ENCODE measurements at regions not wholly inside any gene's neighbourhood (a gene's known extent, or its start where the extent isn't known, plus 50 kb on each side); places are given as distances from the start of the nearest gene placed in this dataset.

DNA sequence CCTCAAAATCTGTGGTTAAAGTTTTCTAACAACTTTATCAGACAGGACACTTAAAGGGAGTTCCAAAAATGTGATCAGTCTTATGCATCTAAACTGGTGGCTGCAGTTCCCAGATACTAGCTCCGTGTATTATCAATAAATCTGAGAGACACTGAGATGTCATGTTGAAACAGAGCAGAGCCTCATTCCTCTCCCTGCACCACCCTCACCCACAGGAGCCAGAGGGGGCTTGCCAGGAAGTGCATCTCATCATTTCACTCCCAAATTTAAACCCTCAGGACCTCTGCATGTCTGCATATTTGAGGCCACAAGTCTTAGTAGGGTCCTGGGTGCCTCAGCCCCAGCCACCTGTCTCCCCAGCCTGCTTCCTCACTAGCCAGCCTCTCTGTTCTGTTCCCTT lies 167.4 kb upstream of the NTM start:
- no peak overlapping the region for H2AFZ ChIP-seq (ENCODE audit: low read depth)
- H3K9ac ChIP-seq, result no peak overlapping the region

DNA sequence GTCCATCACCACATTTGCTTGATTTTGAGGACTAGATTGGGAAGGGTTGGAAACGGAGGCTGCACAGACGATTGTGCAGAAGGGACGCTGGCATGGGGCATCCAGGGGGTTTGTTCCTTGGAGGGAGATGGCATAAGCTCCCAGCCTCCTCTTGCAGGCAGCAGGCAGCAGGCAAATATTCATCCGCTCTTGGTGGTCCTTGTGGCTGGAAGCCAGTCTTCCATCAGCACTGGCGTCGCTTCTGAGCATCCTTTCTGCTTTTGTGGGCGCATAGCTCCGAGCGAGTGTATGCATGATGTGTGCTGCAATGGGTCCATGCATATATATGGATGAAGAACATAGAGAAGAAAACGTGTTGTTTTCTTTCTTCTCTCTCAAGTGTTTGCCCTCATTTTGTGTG lies 166.1 kb upstream of the NTM start:
- H3K4me2 ChIP-seq, result no peak overlapping the region
- H3K9ac ChIP-seq, result no peak overlapping the region
- H3K79me2 ChIP-seq (ENCODE audit: insufficient read depth, low read depth), result no peaks in the 10 kb centered on the region
- H4K20me1 ChIP-seq (ENCODE audit: insufficient read depth), result no peaks in the 10 kb centered on the region
- H3K4me3 ChIP-seq (IDR thresholded peaks at IDR 0.05; ENCODE audit: insufficient read depth, low read depth, low read length), result no peak overlapping the region
- no peak overlapping the region for H2AFZ ChIP-seq (ENCODE audit: low read depth)
- no peaks in the 10 kb centered on the region for H3K4me1 ChIP-seq (ENCODE audit: low read depth, poor library complexity, severe bottlenecking)
- H3K27ac ChIP-seq, result no peak overlapping the region
- TF ChIP-seq, protein P1, sequence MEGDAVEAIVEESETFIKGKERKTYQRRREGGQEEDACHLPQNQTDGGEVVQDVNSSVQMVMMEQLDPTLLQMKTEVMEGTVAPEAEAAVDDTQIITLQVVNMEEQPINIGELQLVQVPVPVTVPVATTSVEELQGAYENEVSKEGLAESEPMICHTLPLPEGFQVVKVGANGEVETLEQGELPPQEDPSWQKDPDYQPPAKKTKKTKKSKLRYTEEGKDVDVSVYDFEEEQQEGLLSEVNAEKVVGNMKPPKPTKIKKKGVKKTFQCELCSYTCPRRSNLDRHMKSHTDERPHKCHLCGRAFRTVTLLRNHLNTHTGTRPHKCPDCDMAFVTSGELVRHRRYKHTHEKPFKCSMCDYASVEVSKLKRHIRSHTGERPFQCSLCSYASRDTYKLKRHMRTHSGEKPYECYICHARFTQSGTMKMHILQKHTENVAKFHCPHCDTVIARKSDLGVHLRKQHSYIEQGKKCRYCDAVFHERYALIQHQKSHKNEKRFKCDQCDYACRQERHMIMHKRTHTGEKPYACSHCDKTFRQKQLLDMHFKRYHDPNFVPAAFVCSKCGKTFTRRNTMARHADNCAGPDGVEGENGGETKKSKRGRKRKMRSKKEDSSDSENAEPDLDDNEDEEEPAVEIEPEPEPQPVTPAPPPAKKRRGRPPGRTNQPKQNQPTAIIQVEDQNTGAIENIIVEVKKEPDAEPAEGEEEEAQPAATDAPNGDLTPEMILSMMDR (conservative IDR thresholded peaks at IDR 0.05; ENCODE audit: low read depth, low read length), result no peak
- H3K36me3 ChIP-seq (ENCODE audit: insufficient read depth), result no peaks in the 10 kb centered on the region
- no peaks in the 10 kb centered on the region for H3K27me3 ChIP-seq (ENCODE audit: insufficient read depth, low read depth)

More for the DNA sequence above, 167.4 kb upstream of the NTM start:
- H4K20me1 ChIP-seq (ENCODE audit: insufficient read depth), result no peaks in the 10 kb centered on the region
- no peak overlapping the region for H3K4me2 ChIP-seq
- no peak overlapping the region for H3K4me3 ChIP-seq (IDR thresholded peaks at IDR 0.05; ENCODE audit: insufficient read depth, low read depth, low read length)
- H3K27ac ChIP-seq, result no peak overlapping the region
- no peaks in the 10 kb centered on the region for H3K36me3 ChIP-seq (ENCODE audit: insufficient read depth)
- no peaks in the 10 kb centered on the region for H3K4me1 ChIP-seq (ENCODE audit: low read depth, poor library complexity, severe bottlenecking)
- no peaks in the 10 kb centered on the region for H3K27me3 ChIP-seq (ENCODE audit: insufficient read depth, low read depth)
- H3K79me2 ChIP-seq (ENCODE audit: insufficient read depth, low read depth), result no peaks in the 10 kb centered on the region
- TF ChIP-seq, protein P1 (conservative IDR thresholded peaks at IDR 0.05; ENCODE audit: low read depth, low read length), result no peak

DNA sequence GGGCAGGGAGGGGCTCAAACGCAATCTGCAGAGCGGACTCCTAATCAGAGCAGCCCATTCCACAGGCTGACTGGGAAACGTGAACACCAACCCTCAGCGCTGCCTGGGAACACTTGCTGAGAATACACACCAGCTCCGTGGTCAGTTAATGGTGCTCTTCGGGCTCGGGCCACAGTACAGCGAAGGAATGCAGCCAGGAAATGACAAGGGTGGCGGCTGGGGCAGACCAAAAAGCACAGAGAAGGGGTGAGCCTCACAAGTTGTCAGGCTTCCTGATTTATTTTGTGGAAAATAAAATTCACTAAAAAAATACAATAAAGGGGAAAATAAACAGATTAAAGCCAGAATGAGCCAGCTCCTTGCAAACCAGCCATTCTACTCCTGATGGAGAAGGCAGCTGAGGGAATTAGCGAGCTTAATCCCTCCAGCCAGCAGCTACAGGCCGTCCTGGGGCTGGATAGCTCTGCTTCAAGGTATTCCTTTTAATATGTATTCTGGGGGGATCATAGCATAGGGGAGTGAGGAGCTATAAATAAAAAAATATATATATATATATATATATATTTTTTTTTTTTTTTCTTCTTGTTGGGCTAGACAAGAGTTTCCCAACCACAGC lies 165.5 kb upstream of the NTM start:
- Histone ChIP-seq H3K79me2 (ENCODE audit: insufficient read depth, low read depth) (no peaks in the 10 kb centered on the region), H2AFZ (ENCODE audit: low read depth) (no peak overlapping the region), H3K4me2 (no peak overlapping the region), H3K36me3 (ENCODE audit: insufficient read depth) (no peaks in the 10 kb centered on the region), H3K4me3 (IDR thresholded peaks at IDR 0.05; ENCODE audit: insufficient read depth, low read depth, low read length) (no peak overlapping the region), H3K4me1 (ENCODE audit: low read depth, poor library complexity, severe bottlenecking) (no peaks in the 10 kb centered on the region), H4K20me1 (ENCODE audit: insufficient read depth) (no peaks in the 10 kb centered on the region), H3K27me3 (ENCODE audit: insufficient read depth, low read depth) (no peaks in the 10 kb centered on the region), H3K9ac (no peak overlapping the region), H3K27ac (no peak overlapping the region)
- TF ChIP-seq, protein P1 (conservative IDR thresholded peaks at IDR 0.05; ENCODE audit: low read depth, low read length), result no peak

DNA sequence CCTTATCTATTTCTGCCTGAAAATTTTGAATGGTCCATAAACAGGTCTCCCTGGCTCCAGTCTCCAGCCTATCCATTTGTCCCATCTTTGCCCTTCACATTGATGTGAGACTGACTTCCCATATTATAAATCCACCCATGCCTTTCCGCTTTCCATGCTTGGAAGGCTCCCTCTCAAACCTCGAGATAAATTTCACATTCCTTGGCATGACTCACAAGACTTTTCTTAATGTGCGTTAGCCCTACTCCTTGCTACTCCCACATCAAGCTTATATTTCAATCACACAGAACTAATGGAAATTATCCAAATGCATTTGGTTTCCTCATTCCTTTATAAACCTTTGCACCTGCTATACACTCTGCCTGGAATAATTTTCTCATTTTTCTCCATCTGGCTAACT lies 163.7 kb upstream of the NTM start:
- H2AFZ ChIP-seq (ENCODE audit: low read depth), result no peak overlapping the region
- no peak overlapping the region for H3K4me3 ChIP-seq (IDR thresholded peaks at IDR 0.05; ENCODE audit: insufficient read depth, low read depth, low read length)
- H3K4me1 ChIP-seq (ENCODE audit: low read depth, poor library complexity, severe bottlenecking), result no peaks in the 10 kb centered on the region
- TF ChIP-seq, protein P1 (conservative IDR thresholded peaks at IDR 0.05; ENCODE audit: low read depth, low read length), result no peak
- no peaks in the 10 kb centered on the region for H3K79me2 ChIP-seq (ENCODE audit: insufficient read depth, low read depth)
- no peaks in the 10 kb centered on the region for H3K36me3 ChIP-seq (ENCODE audit: insufficient read depth)
- no peaks in the 10 kb centered on the region for H4K20me1 ChIP-seq (ENCODE audit: insufficient read depth)
- no peaks in the 10 kb centered on the region for H3K27me3 ChIP-seq (ENCODE audit: insufficient read depth, low read depth)
- H3K9ac ChIP-seq, result no peak overlapping the region
- H3K4me2 ChIP-seq, result no peak overlapping the region
- no peak overlapping the region for H3K27ac ChIP-seq
